ENCODE measurements at regions not wholly inside any gene's neighbourhood (a gene's known extent, or its start where the extent isn't known, plus 50 kb on each side); places are given as distances from the start of the nearest gene placed in this dataset.

GRCh38 chr11:119536801-119537200 lies 113.8 kb upstream of the THY1 start:
- TF ChIP-seq POLR2A (IDR thresholded peaks at IDR 0.05) (no peak), CTCF (IDR thresholded peaks at IDR 0.05) (no peak)

All from lower leg skin (tissue), 3 donors.